GM12875 (cell line): ENCODE measurements at regions not wholly inside any gene's neighbourhood (a gene's known extent, or its start where the extent isn't known, plus 50 kb on each side); places are given as distances from the start of the nearest gene placed in this dataset.

Experiments
- H3K4me3 ChIP-seq: one replicate; pipeline ENCODE4 v1.5.1; 2011; ENCODE audit warnings: low read depth, low read length, control low read depth
- CTCF ChIP-seq: IDR thresholded peaks from 2 replicates; pipeline ENCODE4 v1.5.1; 2011; ENCODE audit warnings: low read depth, mild to moderate bottlenecking, control low read depth, inconsistent platforms, low read length, moderate library complexity, borderline replicate concordance; ENCODE audit not compliant: insufficient read depth

- TF ChIP-seq CTCF, result no peak
- no peak overlapping the region for H3K4me3 ChIP-seq
Observed at GRCh38 chr14:22070119-22070982, 396.7 kb upstream of the OR4E1 start.

DNA sequence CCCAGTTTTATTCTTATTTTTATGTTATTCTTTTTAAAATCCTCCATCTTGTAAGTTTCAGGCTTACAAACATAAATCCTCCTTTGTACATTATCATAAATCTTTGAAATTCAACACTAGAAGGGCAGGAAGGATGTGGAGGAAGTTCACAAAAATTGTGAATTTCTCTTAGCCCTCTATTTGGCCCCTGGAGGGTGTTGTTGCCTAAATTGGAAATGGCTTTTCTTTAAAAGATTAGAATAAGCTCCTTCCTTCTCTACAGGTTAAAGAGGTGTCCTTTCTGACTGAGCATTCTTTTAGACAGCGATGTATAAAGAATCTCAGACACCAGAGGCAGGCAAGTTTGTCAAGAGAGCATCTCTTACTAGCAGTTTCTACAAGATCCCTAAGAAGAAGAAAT lies 391.7 kb upstream of the OR4E1 start:
- TF ChIP-seq CTCF, result no peak

DNA sequence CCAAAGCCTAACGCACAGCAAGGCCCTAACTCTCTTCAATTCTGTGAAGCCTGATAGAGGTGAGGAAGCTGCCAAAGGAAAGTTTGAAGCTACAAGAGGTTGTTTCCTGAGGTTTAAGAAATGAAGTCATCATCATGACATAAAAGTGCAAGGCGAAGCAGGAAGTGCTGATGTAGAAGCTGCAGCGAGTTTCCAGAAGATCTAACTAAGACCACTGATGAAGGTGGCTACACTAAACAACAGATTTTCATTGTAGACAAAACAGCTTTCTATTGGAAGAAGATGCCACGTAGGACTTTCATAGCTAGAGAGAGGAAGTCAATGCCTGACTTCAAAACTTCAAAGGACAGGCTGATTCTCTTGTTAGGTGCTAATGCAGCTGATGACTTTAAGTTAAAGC lies 385.6 kb upstream of the OR4E1 start:
- no peak overlapping the region for H3K4me3 ChIP-seq
- TF ChIP-seq CTCF, result no peak

More for the DNA sequence above, 391.7 kb upstream of the OR4E1 start:
- no peak overlapping the region for H3K4me3 ChIP-seq

DNA sequence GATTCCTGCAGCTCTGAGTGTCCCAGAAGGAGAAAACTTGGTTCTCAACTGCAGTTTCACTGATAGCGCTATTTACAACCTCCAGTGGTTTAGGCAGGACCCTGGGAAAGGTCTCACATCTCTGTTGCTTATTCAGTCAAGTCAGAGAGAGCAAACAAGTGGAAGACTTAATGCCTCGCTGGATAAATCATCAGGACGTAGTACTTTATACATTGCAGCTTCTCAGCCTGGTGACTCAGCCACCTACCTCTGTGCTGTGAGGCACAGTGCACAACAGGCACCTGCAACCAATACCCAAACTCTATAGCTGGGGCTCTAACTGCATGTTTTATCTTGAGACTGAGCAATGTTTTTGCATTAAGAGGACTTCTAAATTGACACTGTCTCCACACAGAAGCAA lies 379.2 kb upstream of the OR4E1 start:
- no peak overlapping the region for H3K4me3 ChIP-seq
- TF ChIP-seq CTCF, result no peak

DNA sequence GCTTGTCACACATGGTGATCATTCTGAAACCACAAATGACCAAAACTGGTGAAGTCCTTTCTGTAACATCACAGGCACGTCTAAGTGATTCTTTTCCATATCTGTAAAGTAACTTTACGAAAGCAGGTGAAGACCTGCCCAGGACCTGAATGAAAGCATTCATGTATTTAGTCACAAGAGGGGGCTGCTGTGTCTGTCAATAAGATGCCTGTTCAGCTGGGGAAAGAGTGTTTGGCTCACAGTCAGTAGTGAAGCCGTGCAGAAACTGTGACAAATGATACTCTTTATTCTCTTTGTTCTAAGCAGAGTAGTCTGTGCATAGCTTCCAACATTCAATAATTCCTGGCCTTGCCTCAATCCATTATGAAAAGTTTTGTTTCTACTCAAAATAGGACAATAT lies 373.5 kb upstream of the OR4E1 start:
- TF ChIP-seq CTCF, result peak; percentile 56; the same call in 1 of the 2 replicates
- H3K4me3 ChIP-seq, result no peak overlapping the region

- no peak for TF ChIP-seq CTCF
Observed at GRCh38 chr14:22046063-22046462, 372.4 kb upstream of the OR4E1 start.

DNA sequence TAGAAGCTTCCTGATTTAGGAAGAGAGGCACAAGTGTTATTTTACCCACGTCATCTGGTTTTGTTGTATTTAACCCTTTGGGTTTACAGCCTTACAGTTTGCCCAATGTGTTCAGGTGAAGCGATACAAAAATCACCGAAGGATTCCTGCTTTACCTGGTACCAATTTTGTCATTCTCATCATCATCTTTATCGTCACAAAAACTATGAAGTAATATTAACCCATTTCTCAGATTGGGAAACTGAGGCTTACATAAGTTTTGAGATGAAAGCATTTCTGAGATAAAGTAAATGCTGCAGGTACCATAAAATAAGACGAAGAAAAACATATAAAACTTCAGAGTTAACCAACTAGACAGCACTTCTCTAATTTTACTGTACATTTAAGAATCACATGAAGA lies 370.6 kb upstream of the OR4E1 start:
- no peak overlapping the region for H3K4me3 ChIP-seq
- TF ChIP-seq CTCF, result no peak

More at GRCh38 chr14:22046063-22046462, 372.4 kb upstream of the OR4E1 start:
- no peak overlapping the region for H3K4me3 ChIP-seq
